Left ventricle myocardium inferior (tissue), 1 donor: ENCODE measurements at regions not wholly inside any gene's neighbourhood (a gene's known extent, or its start where the extent isn't known, plus 50 kb on each side); places are given as distances from the start of the nearest gene placed in this dataset.

Source experiments
- DNase-seq: peaks from one replicate; pipeline ENCODE4 v3.0.0-alpha.2; 2020
- H3K27ac ChIP-seq: fragments of 200-600 bp; replicated peaks from 2 replicates; pipeline ENCODE4 v1.8.0; 2021
- H3K27me3 ChIP-seq: fragments of 200-600 bp; 2 replicates; pipeline ENCODE4 v1.8.0; 2021; ENCODE audit warnings: low read depth
- H3K36me3 ChIP-seq: fragments of 200-600 bp; 2 replicates; pipeline ENCODE4 v1.8.0; 2021
- H3K4me1 ChIP-seq: fragments of 200-600 bp; 2 replicates; pipeline ENCODE4 v1.8.0; 2021
- H3K4me3 ChIP-seq: fragments of 200-600 bp; 2 replicates; pipeline ENCODE4 v1.8.0; 2021; ENCODE audit warnings: mild to moderate bottlenecking, moderate library complexity
- H3K9me3 ChIP-seq: fragments of 200-600 bp; replicated peaks from 2 replicates; pipeline ENCODE4 v1.8.0; 2021
- intact Hi-C: fragments of 100-400 bp; cut with micrococcal nuclease; formaldehyde crosslinking; loops from one replicate; pipeline ENCODE4 v1.11.0; 2022
- TF ChIP-seq, protein P1 (sequence below): fragments of 200-600 bp; IDR thresholded peaks from 2 replicates; pipeline ENCODE4 v1.8.0; 2021; ENCODE audit warnings: antibody characterized with exemption, mild to moderate bottlenecking, borderline replicate concordance
- donor health status: DM: no; HTN: yes; CAD: no; lungs with severe emphysema.

DNA sequence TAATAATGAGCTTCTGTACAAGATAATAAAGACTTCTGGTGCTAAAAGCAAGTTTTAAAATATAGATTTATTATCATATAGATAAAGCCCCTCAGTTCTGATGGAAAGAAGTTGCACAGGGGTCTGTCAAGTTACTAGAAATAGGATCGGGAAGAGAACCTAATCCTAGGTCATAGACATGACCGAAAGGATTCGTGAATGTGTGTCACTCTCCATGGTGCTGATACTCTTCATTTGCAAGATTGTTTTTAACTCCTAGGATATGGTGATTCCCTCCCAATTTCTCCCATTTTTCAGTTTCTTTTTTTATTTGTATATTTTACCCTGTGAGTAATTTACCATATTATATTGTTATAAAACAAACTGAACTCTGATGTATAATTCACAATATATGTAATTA, 58.9 kb upstream of the CTNNA2 start:
- H3K4me3 ChIP-seq = no peak overlapping the region
- H3K27me3 ChIP-seq = no peaks in the 10 kb centered on the region
- no peaks in the 10 kb centered on the region for H3K9me3 ChIP-seq
- intact Hi-C loops = no loop called here
- no peaks in the 10 kb centered on the region for H3K36me3 ChIP-seq
- TF ChIP-seq, protein P1, sequence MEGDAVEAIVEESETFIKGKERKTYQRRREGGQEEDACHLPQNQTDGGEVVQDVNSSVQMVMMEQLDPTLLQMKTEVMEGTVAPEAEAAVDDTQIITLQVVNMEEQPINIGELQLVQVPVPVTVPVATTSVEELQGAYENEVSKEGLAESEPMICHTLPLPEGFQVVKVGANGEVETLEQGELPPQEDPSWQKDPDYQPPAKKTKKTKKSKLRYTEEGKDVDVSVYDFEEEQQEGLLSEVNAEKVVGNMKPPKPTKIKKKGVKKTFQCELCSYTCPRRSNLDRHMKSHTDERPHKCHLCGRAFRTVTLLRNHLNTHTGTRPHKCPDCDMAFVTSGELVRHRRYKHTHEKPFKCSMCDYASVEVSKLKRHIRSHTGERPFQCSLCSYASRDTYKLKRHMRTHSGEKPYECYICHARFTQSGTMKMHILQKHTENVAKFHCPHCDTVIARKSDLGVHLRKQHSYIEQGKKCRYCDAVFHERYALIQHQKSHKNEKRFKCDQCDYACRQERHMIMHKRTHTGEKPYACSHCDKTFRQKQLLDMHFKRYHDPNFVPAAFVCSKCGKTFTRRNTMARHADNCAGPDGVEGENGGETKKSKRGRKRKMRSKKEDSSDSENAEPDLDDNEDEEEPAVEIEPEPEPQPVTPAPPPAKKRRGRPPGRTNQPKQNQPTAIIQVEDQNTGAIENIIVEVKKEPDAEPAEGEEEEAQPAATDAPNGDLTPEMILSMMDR = no peak
- H3K4me1 ChIP-seq = no peaks in the 10 kb centered on the region
- H3K27ac ChIP-seq = no peak overlapping the region
- no peak for DNase-seq

DNA sequence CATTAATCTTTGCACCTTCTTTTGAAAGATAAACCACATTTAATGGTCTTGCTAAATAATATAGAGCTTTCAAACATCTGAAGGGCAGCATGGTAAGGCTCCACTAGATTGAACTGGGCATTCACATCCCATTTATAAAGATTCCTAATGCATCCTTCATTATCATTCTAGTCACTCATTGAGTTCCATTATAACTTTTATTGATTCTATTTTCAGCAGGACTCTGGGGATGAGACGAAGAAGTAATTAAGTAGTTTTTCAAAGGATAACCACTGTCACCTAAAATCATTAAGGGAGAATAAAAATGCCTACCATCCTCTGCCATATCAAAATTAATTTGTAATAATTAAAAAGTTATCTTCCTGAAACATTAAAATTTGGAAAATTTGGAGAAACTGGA, 60.2 kb upstream of the CTNNA2 start:
- intact Hi-C loops = no loop called here
- TF ChIP-seq, protein P1 = no peak
- H3K4me1 ChIP-seq = no peaks in the 10 kb centered on the region

DNA sequence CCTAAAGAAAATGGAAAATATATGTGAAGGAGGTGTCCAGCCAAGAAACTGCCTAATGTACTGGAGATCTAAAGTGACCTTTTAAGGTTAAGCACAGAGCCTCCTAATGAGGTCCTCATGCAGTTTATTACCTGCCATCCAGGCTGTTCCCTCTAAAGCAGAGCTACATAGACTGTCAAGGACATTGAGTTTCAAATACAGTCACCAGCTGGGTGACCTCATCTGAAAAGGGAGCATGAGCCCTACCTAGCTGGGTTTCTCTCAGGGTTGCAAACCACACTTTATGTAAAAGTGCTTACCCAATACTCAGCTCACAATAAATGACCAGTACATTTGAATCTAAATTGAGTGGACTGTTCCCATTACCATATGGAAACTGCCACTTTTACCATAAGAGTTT, 65.4 kb upstream of the CTNNA2 start:
- Histone ChIP-seq H3K27me3 (no peaks in the 10 kb centered on the region), H3K4me1 (no peaks in the 10 kb centered on the region), H3K36me3 (no peaks in the 10 kb centered on the region), H3K4me3 (no peak overlapping the region), H3K9me3 (peaks cover 15% of the 10 kb centered on the region), H3K27ac (no peak overlapping the region)
- intact Hi-C loops = no loop called here
- DNase-seq = no peak
- TF ChIP-seq, protein P1 = no peak

More for the DNA sequence above, 60.2 kb upstream of the CTNNA2 start:
- Histone ChIP-seq H3K9me3 (no peaks in the 10 kb centered on the region), H3K36me3 (no peaks in the 10 kb centered on the region), H3K4me3 (no peak overlapping the region), H3K27me3 (no peaks in the 10 kb centered on the region), H3K27ac (no peak overlapping the region)
- DNase-seq = no peak

DNA sequence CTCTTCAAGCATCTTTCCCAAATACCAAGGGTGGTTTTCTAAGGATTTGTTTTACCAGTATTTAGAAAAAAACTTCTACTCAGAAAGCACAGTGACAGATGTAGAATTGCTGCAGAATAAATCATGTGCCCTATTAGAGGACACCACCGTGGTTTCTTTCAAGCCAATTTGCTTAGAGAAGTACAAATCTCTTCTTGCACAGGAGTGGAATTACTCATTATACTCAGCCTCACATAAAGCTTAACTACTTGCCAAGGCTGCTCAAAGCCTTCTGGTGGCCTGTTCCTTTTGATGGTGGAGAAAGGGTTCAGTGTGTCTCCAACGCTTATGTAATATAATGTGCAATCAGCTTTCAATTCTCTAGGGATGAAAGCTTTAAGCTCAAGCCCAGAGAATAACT, 66.5 kb upstream of the CTNNA2 start:
- H3K27ac ChIP-seq = no peak overlapping the region
- intact Hi-C loops = no loop called here
- TF ChIP-seq, protein P1 = no peak
- H3K4me1 ChIP-seq = no peaks in the 10 kb centered on the region
- no peaks in the 10 kb centered on the region for H3K27me3 ChIP-seq
- no peak for DNase-seq
- H3K9me3 ChIP-seq = peaks cover 15% of the 10 kb centered on the region
- H3K36me3 ChIP-seq = no peaks in the 10 kb centered on the region
- no peak overlapping the region for H3K4me3 ChIP-seq

DNA sequence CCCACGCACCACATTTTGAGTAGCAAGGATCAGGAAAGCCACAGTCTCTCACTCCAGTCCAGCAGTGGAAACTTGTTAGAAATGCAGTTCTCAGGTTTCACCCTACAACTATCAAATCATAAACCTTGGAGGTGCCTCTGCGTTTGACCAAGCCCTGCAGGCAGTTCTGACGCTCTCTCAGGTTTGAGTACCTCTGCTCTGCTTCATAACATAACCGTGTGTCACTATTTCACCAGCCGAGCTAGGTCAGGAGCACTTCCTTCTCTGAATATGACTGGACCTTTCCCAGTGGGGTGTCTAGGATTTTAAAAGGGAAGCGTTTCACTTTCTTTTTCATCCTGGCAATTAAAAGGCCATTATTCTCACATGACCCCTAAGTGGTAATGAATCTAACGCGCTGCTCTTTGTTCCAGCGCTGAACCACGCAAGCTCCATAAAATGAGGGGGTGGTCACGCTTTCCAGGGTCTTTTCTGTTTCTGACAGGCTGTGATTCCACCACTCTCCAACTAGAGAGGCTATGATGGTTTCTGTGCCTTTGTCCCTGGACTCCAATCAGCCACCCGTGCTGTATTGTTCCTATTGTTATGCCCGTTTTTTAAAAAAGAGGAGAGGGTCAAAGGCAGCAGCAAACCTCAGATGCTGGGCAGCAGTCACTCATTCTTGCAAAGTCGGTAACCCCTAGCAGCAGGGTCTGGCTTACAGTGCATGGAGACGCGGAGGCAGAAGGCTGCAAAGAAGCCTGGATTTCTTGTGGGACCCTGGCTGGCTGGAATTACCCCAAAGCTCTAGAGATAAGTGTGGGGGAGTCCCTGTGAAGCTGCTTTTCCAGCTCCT, 75.2 kb upstream of the CTNNA2 start:
- DNase-seq = no peak
- intact Hi-C loops = no loop called here
- no peak overlapping the region for H3K4me3 ChIP-seq
- H3K27ac ChIP-seq = no peak overlapping the region
- TF ChIP-seq, protein P1 = no peak
- H3K4me1 ChIP-seq = no peaks in the 10 kb centered on the region
- no peaks in the 10 kb centered on the region for H3K27me3 ChIP-seq
- no peaks in the 10 kb centered on the region for H3K36me3 ChIP-seq
- peaks cover 1% of the 10 kb centered on the region for H3K9me3 ChIP-seq
